Mucosa of descending colon (tissue), 3 donors: ENCODE measurements at regions not wholly inside any gene's neighbourhood (a gene's known extent, or its start where the extent isn't known, plus 50 kb on each side); places are given as distances from the start of the nearest gene placed in this dataset.
"Not testable (repeated sequence)": the region's sequence is repeated elsewhere in the genome, so short reads cannot be mapped to it uniquely, and the experiment has no call there.

Experiments used
- ATAC-seq: fragments of 200-7000 bp; cut with Tn5 transposase; one replicate; pipeline ENCODE4 v1.9.1; 2020; ENCODE audit warnings: mild to moderate bottlenecking, moderate library complexity
- DNase-seq, 3 donors: peaks; one replicate each; pipeline ENCODE4 v3.0.0-alpha.2; 2020
- H3K36me3 ChIP-seq: fragments of 200-600 bp; one replicate; pipeline ENCODE4 v1.8.0; 2021; ENCODE audit warnings: low read depth, mild to moderate bottlenecking
- H3K4me1 ChIP-seq: fragments of 200-600 bp; one replicate; pipeline ENCODE4 v1.8.0; 2021; ENCODE audit warnings: low read depth, mild to moderate bottlenecking
- H3K4me3 ChIP-seq: fragments of 200-600 bp; one replicate; pipeline ENCODE4 v1.8.0; 2021; ENCODE audit warnings: mild to moderate bottlenecking
- H3K9me3 ChIP-seq: fragments of 200-600 bp; one replicate; pipeline ENCODE4 v1.8.0; 2021; ENCODE audit warnings: mild to moderate bottlenecking
- CTCF ChIP-seq: fragments of 200-600 bp; IDR thresholded peaks from one replicate; pipeline ENCODE4 v1.8.0; 2022; ENCODE audit warnings: antibody characterized with exemption, mild to moderate bottlenecking
- intact Hi-C, 2 donors: fragments of 100-400 bp; cut with DNase I in 1 of 2; cut with micrococcal nuclease in 1 of 2; formaldehyde crosslinking; loops; one replicate each; pipeline versions ENCODE4 v1.11.0 to v1.11.1; 2022; cut with DNase I, micrococcal nuclease
- donor health status: DM: no; HTN: no; CAD: no; lungs with moderate emphysema.
- donor health status: DM: no; HTN: no; CAD: no.
- donor health status: DM: no; HTN: yes; CAD: no.

- peak; percentile 97 for ATAC-seq
Measured at GRCh38 chr3:90136456-90137191, 1029.2 kb downstream of the EPHA3 start.

GRCh38 chr3:90145094-90145860, 1037.9 kb downstream of the EPHA3 start:
- TF ChIP-seq CTCF = no peak
- Histone ChIP-seq H3K9me3 (no peaks in the 10 kb centered on the region), H3K4me1 (peaks cover 2% of the 10 kb centered on the region), H3K36me3 (no peaks in the 10 kb centered on the region), H3K4me3 (no peak overlapping the region)
- DNase-seq (no peak), ATAC-seq (peak; percentile 15)
- intact Hi-C loops = no loop called here

More at GRCh38 chr3:90136456-90137191, 1029.2 kb downstream of the EPHA3 start:
- Histone ChIP-seq H3K9me3 (no peaks in the 10 kb centered on the region), H3K4me1 (peaks cover 7% of the 10 kb centered on the region), H3K4me3 (no peak overlapping the region), H3K36me3 (no peaks in the 10 kb centered on the region)
- peak in 1 of 3 donors; percentile 68 for DNase-seq
- intact Hi-C loops = no loop called here
- no peak for TF ChIP-seq CTCF

- Histone ChIP-seq H3K9me3 (no peaks in the 10 kb centered on the region), H3K4me1 (peaks cover 2% of the 10 kb centered on the region), H3K4me3 (no peak overlapping the region), H3K36me3 (no peaks in the 10 kb centered on the region)
- ATAC-seq = no peak
- TF ChIP-seq CTCF = no peak
- intact Hi-C loops = loop anchor here in 1 of 2 donors (10.0 kb wide), 1 partner anchor 1975 kb away; no protein-coding TSS in a partner anchor
- DNase-seq = no peak
Measured at GRCh38 chr3:90180096-90180495, 1072.7 kb downstream of the EPHA3 start.

GRCh38 chr3:90180543-90180942, 1073.1 kb downstream of the EPHA3 start:
- intact Hi-C loops = loop anchor here in 1 of 2 donors (10.0 kb wide), 1 partner anchor 1976 kb away; no protein-coding TSS in a partner anchor
- no peaks in the 10 kb centered on the region for H3K9me3 ChIP-seq
- DNase-seq = no peak
- no peaks in the 10 kb centered on the region for H3K36me3 ChIP-seq
- H3K4me1 ChIP-seq = peaks cover 2% of the 10 kb centered on the region
- ATAC-seq = no peak
- H3K4me3 ChIP-seq = no peak overlapping the region
- no peak for TF ChIP-seq CTCF

- not testable (repeated sequence) for H3K36me3 ChIP-seq, H3K4me3 ChIP-seq, H3K4me1 ChIP-seq, H3K9me3 ChIP-seq
- ATAC-seq = peak; percentile 80
- intact Hi-C loops = loop anchor here in 1 of 2 donors (10.0 kb wide), 1 partner anchor 1978 kb away; no protein-coding TSS in a partner anchor
- peak; percentile 21 to 22 (median 22) for DNase-seq
Measured at GRCh38 chr3:90182291-90182976, 1075.0 kb downstream of the EPHA3 start.
